ENCODE measurements at regions not wholly inside any gene's neighbourhood (a gene's known extent, or its start where the extent isn't known, plus 50 kb on each side); places are given as distances from the start of the nearest gene placed in this dataset.

GRCh38 chr14:96741151-96741977 lies 55.8 kb upstream of the VRK1 start:
- no peak for TF ChIP-seq POLR2A (IDR thresholded peaks at IDR 0.05)
- peak; percentile 54 to 96 (median 92) for TF ChIP-seq CTCF (IDR thresholded peaks at IDR 0.05)

All from transverse colon (tissue), 3 donors.